ENCODE measurements at regions not wholly inside any gene's neighbourhood (a gene's known extent, or its start where the extent isn't known, plus 50 kb on each side); places are given as distances from the start of the nearest gene placed in this dataset.
A peak's percentile ranks its signal among the peaks of the same experiment; 100 is the strongest.

DNA sequence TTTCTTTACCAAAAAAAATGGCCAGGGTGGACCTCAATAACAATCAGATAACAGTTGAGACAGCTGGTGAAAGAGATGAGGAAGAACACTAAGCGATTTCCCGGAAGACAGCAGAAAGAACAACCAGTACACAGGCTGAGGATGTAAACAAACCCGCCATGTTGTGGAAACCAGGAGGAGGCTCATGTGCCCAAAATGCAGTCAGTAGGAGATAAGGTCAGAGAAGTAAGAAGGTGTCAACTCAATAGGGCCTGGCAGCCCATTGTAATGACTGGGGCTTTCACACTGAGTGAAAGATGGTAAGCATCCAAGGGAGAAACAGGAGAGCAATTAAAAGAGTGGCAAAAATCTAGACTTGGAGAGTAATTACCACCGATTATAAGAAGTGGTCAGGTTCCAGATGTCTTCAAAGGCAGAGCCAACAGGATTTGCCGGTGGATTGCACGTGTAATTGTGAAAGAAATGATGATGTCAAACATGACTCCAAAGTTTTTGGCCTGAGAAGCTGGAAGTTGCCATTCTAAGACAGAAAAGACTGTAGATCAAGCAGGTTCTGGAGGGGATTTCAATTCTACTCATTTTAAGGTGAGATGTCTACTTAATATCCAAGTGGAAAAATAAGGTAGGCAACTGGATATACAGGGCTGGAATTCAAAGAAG, 77.7 kb upstream of the CYP1B1 start:
- ChIA-PET CTCF (ENCODE audit: low intra/inter-chr PET ratio) (no interaction called here), POLR2A (no interaction called here)
- 7% methylated on average over 6 of the region's 6 CpGs for WGBS (ENCODE audit: insufficient coverage, low coverage, missing lambda C conversion rate)
- no peak overlapping the region; the same call in 1 of the 2 replicates for H3K4me2 ChIP-seq (ENCODE audit: insufficient read depth, low read length)
- peaks cover 0 to 7% of the 10 kb centered on the region in 2 experiments; a peak in 3 of 5 replicates for H3K4me1 ChIP-seq (replicated peaks in 1 of 2; ENCODE audit: control insufficient read depth in 2 of 2, insufficient read depth in 2 of 2, low read length in 2 of 2)
- no peaks in the 10 kb centered on the region for H3K9me1 ChIP-seq (ENCODE audit: control insufficient read depth, insufficient read depth, low read length)
- ATAC-seq = no peak; the same call in 1 of the 3 replicates
- no peaks in the 10 kb centered on the region for H4K20me1 ChIP-seq (replicated peaks; ENCODE audit: control insufficient read depth, insufficient read depth, low read length)
- BruUV-seq (replicated peaks) = no TSS peak
- H3K27ac ChIP-seq (ENCODE audit: extremely low read depth, low read depth, low read length) = no peak overlapping the region; the same call in 2 of the 3 replicates
- FAIRE-seq = no peak
- no peak overlapping the region for H3K9ac ChIP-seq (ENCODE audit: insufficient read depth in 1 of 2, low read depth in 2 of 2, low read length in 2 of 2)
- H3K27me3 ChIP-seq (ENCODE audit: control insufficient read depth in 2 of 2, insufficient read depth in 2 of 2, low read length in 2 of 2) = peaks cover 6 to 30% of the 10 kb centered on the region in 2 experiments; a peak in 3 of 5 replicates
- intact Hi-C loops (cut with micrococcal nuclease) (no loop called here), in situ Hi-C loops (cut with MboI) (no loop called here)
- H3K36me3 ChIP-seq (ENCODE audit: control insufficient read depth, insufficient read depth, low read length) = no peaks in the 10 kb centered on the region
- H3K4me3 ChIP-seq = no peak overlapping the region
- no peaks in the 10 kb centered on the region for H3K79me2 ChIP-seq (ENCODE audit: control insufficient read depth, insufficient read depth, low read length)
- no peaks in the 10 kb centered on the region for H3K9me3 ChIP-seq (replicated peaks; ENCODE audit: control insufficient read depth, insufficient read depth, low read depth, low read length)
- H2AFZ ChIP-seq (ENCODE audit: low read depth, low read length) = peak overlapping the region; percentile 78
- DNase-seq (ENCODE audit: extremely low read depth in 1 of 4, low spot score in 3 of 4) = peak in 2 of 4 experiments; percentile 13 to 27
- TF ChIP-seq JUND (IDR thresholded peaks at IDR 0.05; ENCODE audit: borderline replicate concordance, low read depth, low read length) (0 out of 2 replicates have a peak, but pooled peaks have one; percentile 16), JUND (tag; IDR thresholded peaks at IDR 0.05; ENCODE audit: borderline replicate concordance, low read depth, low read length) (no peak; the same call in 2 of the 3 replicates), DDX20 (tag; IDR thresholded peaks at IDR 0.05; ENCODE audit: low read depth) (no peak), ZNF696 (CRISPR knock-in tag; conservative IDR thresholded peaks at IDR 0.05) (no peak), SMARCE1 (IDR thresholded peaks at IDR 0.05) (no peak), POLR3A (IDR thresholded peaks at IDR 0.05; ENCODE audit: borderline replicate concordance, extremely low read depth, insufficient read depth, insufficient read length) (no peak), MTF1 (CRISPR knock-in tag; IDR thresholded peaks at IDR 0.05; ENCODE audit: borderline replicate concordance) (no peak), NONO (IDR thresholded peaks at IDR 0.05; ENCODE audit: low read depth in 2 of 2, low read length in 1 of 2) (no peak), TAF15 (IDR thresholded peaks at IDR 0.05; ENCODE audit: low read depth, low read length) (no peak)
- TF ChIP-seq, protein P1, sequence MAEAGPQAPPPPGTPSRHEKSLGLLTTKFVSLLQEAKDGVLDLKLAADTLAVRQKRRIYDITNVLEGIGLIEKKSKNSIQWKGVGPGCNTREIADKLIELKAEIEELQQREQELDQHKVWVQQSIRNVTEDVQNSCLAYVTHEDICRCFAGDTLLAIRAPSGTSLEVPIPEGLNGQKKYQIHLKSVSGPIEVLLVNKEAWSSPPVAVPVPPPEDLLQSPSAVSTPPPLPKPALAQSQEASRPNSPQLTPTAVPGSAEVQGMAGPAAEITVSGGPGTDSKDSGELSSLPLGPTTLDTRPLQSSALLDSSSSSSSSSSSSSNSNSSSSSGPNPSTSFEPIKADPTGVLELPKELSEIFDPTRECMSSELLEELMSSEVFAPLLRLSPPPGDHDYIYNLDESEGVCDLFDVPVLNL (CRISPR knock-in tag; IDR thresholded peaks at IDR 0.05; ENCODE audit: low read depth) = no peak
- TF ChIP-seq, protein P2, sequence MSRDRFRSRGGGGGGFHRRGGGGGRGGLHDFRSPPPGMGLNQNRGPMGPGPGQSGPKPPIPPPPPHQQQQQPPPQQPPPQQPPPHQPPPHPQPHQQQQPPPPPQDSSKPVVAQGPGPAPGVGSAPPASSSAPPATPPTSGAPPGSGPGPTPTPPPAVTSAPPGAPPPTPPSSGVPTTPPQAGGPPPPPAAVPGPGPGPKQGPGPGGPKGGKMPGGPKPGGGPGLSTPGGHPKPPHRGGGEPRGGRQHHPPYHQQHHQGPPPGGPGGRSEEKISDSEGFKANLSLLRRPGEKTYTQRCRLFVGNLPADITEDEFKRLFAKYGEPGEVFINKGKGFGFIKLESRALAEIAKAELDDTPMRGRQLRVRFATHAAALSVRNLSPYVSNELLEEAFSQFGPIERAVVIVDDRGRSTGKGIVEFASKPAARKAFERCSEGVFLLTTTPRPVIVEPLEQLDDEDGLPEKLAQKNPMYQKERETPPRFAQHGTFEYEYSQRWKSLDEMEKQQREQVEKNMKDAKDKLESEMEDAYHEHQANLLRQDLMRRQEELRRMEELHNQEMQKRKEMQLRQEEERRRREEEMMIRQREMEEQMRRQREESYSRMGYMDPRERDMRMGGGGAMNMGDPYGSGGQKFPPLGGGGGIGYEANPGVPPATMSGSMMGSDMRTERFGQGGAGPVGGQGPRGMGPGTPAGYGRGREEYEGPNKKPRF (IDR thresholded peaks at IDR 0.05; ENCODE audit: low read depth, low read length) = no peak
- TF ChIP-seq, protein P3, sequence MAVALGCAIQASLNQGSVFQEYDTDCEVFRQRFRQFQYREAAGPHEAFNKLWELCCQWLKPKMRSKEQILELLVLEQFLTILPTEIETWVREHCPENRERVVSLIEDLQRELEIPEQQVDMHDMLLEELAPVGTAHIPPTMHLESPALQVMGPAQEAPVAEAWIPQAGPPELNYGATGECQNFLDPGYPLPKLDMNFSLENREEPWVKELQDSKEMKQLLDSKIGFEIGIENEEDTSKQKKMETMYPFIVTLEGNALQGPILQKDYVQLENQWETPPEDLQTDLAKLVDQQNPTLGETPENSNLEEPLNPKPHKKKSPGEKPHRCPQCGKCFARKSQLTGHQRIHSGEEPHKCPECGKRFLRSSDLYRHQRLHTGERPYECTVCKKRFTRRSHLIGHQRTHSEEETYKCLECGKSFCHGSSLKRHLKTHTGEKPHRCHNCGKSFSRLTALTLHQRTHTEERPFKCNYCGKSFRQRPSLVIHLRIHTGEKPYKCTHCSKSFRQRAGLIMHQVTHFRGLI (CRISPR knock-in tag; IDR thresholded peaks at IDR 0.05) = no peak
- TF ChIP-seq, protein P4, sequence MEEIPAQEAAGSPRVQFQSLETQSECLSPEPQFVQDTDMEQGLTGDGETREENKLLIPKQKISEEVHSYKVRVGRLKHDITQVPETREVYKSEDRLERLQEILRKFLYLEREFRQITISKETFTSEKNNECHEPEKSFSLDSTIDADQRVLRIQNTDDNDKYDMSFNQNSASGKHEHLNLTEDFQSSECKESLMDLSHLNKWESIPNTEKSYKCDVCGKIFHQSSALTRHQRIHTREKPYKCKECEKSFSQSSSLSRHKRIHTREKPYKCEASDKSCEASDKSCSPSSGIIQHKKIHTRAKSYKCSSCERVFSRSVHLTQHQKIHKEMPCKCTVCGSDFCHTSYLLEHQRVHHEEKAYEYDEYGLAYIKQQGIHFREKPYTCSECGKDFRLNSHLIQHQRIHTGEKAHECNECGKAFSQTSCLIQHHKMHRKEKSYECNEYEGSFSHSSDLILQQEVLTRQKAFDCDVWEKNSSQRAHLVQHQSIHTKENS (CRISPR knock-in tag; IDR thresholded peaks at IDR 0.05) = no peak

All from K562 (cell line).